HCT116 (cell line): ENCODE measurements at regions not wholly inside any gene's neighbourhood (a gene's known extent, or its start where the extent isn't known, plus 50 kb on each side); places are given as distances from the start of the nearest gene placed in this dataset.

Source experiments
- CTCF ChIP-seq, 3 experiments: fragments of 200-600 bp in 1 of 3; sonication (generic) in 1 of 3; IDR thresholded peaks in 2 of 3; conservative IDR thresholded peaks in 1 of 3; 2 replicates each; pipeline ENCODE4 v1.5.1; 2012 to 2017; ENCODE audit warnings: low read depth in 2 of 3, low read length in 2 of 3, antibody characterized with exemption in 1 of 3, borderline replicate concordance in 1 of 3, control low read depth in 1 of 3, mild to moderate bottlenecking in 1 of 3, mixed read lengths in 1 of 3, mixed run types in 1 of 3, moderate library complexity in 1 of 3; ENCODE audit not compliant: insufficient read depth in 1 of 3
- EZH2 ChIP-seq: fragments of 200-600 bp; sonication (generic); IDR thresholded peaks from 2 replicates; pipeline ENCODE4 v1.6.1; 2017; ENCODE audit warnings: antibody characterized with exemption, mixed run types
- EZH2phosphoT487 ChIP-seq: fragments of 200-600 bp; IDR thresholded peaks from 2 replicates; pipeline ENCODE4 v1.6.1; 2018; ENCODE audit warnings: antibody characterized with exemption, borderline replicate concordance
- POLR2AphosphoS5 ChIP-seq: IDR thresholded peaks from 2 replicates; pipeline ENCODE4 v1.6.1; 2011; ENCODE audit warnings: mild to moderate bottlenecking, low read depth, low read length, moderate library complexity
- RAD21 ChIP-seq: IDR thresholded peaks from 2 replicates; pipeline ENCODE4 v1.6.1; 2012; ENCODE audit warnings: low read depth, mild to moderate bottlenecking
- ZNF274 ChIP-seq: fragments of 200-500 bp; sonication (Bioruptor generic); IDR thresholded peaks from 2 replicates; pipeline ENCODE4 v1.6.1; 2014; ENCODE audit warnings: mild to moderate bottlenecking, low read depth, low read length, inconsistent platforms
- TF ChIP-seq, protein P1 (sequence below): IDR thresholded peaks from 2 replicates; pipeline ENCODE4 v1.6.1; 2012; ENCODE audit warnings: low read depth

DNA sequence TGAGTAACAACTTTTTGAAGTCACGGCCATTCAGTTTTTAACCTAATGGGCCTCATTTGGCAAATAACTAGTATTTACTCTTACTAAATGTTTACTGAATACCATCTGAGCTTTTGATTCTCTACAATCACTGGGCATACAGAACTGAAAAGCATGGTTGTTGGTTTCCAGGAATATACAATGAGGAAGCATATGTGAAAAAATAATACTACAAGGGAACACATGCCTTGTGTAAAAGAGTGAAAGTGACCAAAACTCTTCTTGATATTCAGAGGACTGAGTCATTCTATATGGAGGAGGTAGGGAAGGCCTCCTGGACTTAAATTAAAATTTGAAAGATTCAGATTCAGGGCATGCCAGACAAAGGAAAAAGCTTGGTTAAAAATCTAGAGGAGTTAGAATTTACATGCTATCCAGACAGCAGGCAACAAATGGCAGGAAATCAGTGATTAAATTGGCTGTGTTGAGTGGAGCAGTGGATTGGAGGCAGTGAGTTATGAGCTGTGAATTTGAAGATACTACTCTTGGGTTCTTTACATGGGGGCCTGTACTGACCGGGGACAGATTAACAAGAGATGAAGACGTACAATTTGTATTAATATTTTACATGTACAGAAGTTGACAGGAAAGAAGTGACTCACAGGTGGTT is 53.6 kb upstream of the NRXN1 start:
- TF ChIP-seq CTCF (IDR thresholded peaks at IDR 0.05 in 2 of 3, conservative IDR thresholded peaks at IDR 0.05 in 1 of 3; ENCODE audit: borderline replicate concordance in 1 of 3, insufficient read depth in 1 of 3, low read depth in 2 of 3, low read length in 2 of 3) (no peak), EZH2phosphoT487 (no peak), POLR2AphosphoS5 (no peak), RAD21 (no peak), EZH2 (no peak), ZNF274 (no peak)
- TF ChIP-seq, protein P1, sequence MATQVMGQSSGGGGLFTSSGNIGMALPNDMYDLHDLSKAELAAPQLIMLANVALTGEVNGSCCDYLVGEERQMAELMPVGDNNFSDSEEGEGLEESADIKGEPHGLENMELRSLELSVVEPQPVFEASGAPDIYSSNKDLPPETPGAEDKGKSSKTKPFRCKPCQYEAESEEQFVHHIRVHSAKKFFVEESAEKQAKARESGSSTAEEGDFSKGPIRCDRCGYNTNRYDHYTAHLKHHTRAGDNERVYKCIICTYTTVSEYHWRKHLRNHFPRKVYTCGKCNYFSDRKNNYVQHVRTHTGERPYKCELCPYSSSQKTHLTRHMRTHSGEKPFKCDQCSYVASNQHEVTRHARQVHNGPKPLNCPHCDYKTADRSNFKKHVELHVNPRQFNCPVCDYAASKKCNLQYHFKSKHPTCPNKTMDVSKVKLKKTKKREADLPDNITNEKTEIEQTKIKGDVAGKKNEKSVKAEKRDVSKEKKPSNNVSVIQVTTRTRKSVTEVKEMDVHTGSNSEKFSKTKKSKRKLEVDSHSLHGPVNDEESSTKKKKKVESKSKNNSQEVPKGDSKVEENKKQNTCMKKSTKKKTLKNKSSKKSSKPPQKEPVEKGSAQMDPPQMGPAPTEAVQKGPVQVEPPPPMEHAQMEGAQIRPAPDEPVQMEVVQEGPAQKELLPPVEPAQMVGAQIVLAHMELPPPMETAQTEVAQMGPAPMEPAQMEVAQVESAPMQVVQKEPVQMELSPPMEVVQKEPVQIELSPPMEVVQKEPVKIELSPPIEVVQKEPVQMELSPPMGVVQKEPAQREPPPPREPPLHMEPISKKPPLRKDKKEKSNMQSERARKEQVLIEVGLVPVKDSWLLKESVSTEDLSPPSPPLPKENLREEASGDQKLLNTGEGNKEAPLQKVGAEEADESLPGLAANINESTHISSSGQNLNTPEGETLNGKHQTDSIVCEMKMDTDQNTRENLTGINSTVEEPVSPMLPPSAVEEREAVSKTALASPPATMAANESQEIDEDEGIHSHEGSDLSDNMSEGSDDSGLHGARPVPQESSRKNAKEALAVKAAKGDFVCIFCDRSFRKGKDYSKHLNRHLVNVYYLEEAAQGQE, result no peak
